ENCODE measurements at regions not wholly inside any gene's neighbourhood (a gene's known extent, or its start where the extent isn't known, plus 50 kb on each side); places are given as distances from the start of the nearest gene placed in this dataset.

- no peak for TF ChIP-seq EZH2 (IDR thresholded peaks at IDR 0.05)
- no peak for TF ChIP-seq POLR2AphosphoS5 (IDR thresholded peaks at IDR 0.05; ENCODE audit: borderline replicate concordance, low read depth, low read length)
- TF ChIP-seq FOXP2 (optimal IDR thresholded peaks at IDR 0.05; ENCODE audit: control extremely low read depth, extremely low read length, insufficient read depth), result no peak
These were observed 124.3 kb downstream of the TRIM29 start for GRCh38 chr11:120013325-120014250.

Data from SK-N-MC (cell line).